GM23248 (cell line): ENCODE measurements at regions not wholly inside any gene's neighbourhood (a gene's known extent, or its start where the extent isn't known, plus 50 kb on each side); places are given as distances from the start of the nearest gene placed in this dataset.

ENCODE experiments used
- EZH2 ChIP-seq: fragments of 200-600 bp; sonication (generic); IDR thresholded peaks from 2 replicates; pipeline ENCODE4 v1.6.1; 2018; ENCODE audit warnings: antibody characterized with exemption, mild to moderate bottlenecking; ENCODE audit not compliant: insufficient read depth, poor library complexity, severe bottlenecking
- EZH2phosphoT487 ChIP-seq: fragments of 200-600 bp; sonication (generic); IDR thresholded peaks from 2 replicates; pipeline ENCODE4 v1.6.1; 2018; ENCODE audit warnings: antibody characterized with exemption, moderate library complexity, mild to moderate bottlenecking, low read depth; ENCODE audit not compliant: insufficient read depth

DNA sequence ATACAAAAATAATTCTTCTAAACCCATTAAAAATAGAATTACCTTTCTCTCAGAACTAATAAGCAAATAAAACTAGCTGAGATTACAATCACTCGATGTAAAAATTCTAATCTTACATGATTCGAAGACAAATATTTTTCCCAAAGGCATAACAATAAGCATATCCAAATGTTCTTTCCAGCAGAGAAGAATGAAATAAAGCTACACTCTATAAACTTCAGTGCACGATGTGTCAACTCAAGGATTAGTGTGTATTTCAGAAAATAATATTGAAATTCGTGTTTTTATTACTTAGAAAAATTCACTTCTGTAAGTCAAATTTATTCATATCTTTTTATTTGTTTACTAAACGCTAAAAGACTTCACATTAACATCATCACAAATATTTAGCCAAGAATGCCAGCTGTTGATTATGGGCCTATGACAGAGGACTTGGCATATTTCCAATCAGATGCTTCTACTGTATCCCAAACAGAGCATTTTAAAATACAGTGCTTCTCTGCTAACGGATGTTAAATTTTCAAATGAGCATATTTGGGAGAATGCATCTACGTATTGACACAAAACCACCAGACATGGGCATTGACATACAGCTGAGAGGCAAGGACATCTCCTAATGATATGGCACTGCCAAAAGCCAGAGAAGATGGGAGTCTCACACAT is 54.7 kb upstream of the PDE7B start:
- TF ChIP-seq EZH2phosphoT487 (no peak), EZH2 (no peak)
